Activated T-cell treated with anti-CD3 and anti-CD28 coated beads, Interleukin-2, amount 50 U/mL, for 4 hours (primary cell): ENCODE measurements at regions not wholly inside any gene's neighbourhood (a gene's known extent, or its start where the extent isn't known, plus 50 kb on each side); places are given as distances from the start of the nearest gene placed in this dataset.

ENCODE experiments used
- ATAC-seq, 2 donors: fragments of 200-7000 bp; cut with Tn5 transposase; one replicate each; pipeline ENCODE4 v1.10.0; 2021
- DNase-seq: peaks from one replicate; pipeline ENCODE4 v3.0.0-alpha.2; 2020
- H3K27me3 Mint-ChIP-seq: one replicate; pipeline ENCODE4 v1.8.0; 2021; ENCODE audit warnings: low read depth, mixed read lengths
- H3K36me3 Mint-ChIP-seq: one replicate; pipeline ENCODE4 v1.8.0; 2022; ENCODE audit warnings: mixed read lengths; ENCODE audit not compliant: insufficient read depth
- H3K4me1 Mint-ChIP-seq: one replicate; pipeline ENCODE4 v1.8.0; 2021; ENCODE audit warnings: low read depth, mixed read lengths
- H3K4me3 Mint-ChIP-seq: one replicate; pipeline ENCODE4 v1.8.0; 2021; ENCODE audit warnings: mild to moderate bottlenecking, moderate library complexity, mixed read lengths
- H3K9me3 Mint-ChIP-seq: one replicate; pipeline ENCODE4 v1.8.0; 2021; ENCODE audit warnings: mixed read lengths

GRCh38 chr4:19455196-19455595, 796.5 kb upstream of the SLIT2 start:
- Mint-ChIP-seq H3K9me3 (peaks cover 6% of the 10 kb centered on the region), H3K4me3 (no peak overlapping the region), H3K27me3 (no peaks in the 10 kb centered on the region), H3K4me1 (no peaks in the 10 kb centered on the region), H3K36me3 (no peaks in the 10 kb centered on the region)
- ATAC-seq (no peak), DNase-seq (no peak)

GRCh38 chr4:19438233-19438632, 813.5 kb upstream of the SLIT2 start:
- H3K9me3 Mint-ChIP-seq = peaks cover 18% of the 10 kb centered on the region
- no peak for DNase-seq
- ATAC-seq = no peak
- no peaks in the 10 kb centered on the region for H3K36me3 Mint-ChIP-seq
- H3K4me1 Mint-ChIP-seq = no peaks in the 10 kb centered on the region
- H3K4me3 Mint-ChIP-seq = no peak overlapping the region
- H3K27me3 Mint-ChIP-seq = no peaks in the 10 kb centered on the region

DNA sequence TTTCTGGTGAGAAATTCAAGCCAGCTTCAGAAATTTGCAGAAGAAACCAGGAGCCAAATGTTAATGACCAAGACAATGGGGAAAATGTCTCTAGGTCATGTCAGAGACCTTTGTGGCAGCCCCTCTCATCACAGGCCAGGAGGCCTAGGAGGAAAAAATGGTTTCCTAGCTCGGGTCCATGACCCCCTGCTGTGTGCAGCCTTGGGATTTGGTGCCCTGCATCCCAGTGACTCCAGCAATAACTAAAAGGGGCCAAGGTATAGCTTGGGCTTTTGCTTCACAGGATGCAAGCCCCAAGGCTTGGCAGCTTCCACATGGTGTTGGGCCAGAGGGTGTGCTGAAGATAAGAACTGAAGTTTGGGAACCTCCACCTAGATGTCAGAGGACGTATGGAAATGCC, 814.7 kb upstream of the SLIT2 start:
- Mint-ChIP-seq H3K36me3 (no peaks in the 10 kb centered on the region), H3K9me3 (peaks cover 13% of the 10 kb centered on the region), H3K4me1 (no peaks in the 10 kb centered on the region), H3K4me3 (no peak overlapping the region), H3K27me3 (no peaks in the 10 kb centered on the region)
- DNase-seq = no peak
- ATAC-seq = no peak

DNA sequence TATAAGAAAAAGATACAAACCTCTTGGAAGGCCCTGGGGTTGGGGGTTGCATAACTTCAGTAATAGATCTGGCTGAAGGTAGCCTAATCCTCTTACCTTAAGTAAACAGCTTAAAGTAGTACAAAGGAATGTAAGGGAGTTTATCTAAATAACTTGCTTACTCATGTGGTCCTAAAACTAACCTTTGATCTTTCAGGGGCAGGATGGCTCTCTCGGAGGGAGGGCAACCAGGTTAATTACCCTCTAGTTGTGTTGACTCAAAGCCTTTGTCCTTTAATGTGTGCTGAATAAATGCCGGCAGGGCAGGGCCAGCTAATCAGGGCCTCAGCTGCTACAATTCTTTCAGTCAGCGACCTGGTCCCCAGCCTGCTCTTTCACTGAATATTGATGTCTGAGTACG, 822.0 kb upstream of the SLIT2 start:
- H3K4me3 Mint-ChIP-seq = no peak overlapping the region
- H3K4me1 Mint-ChIP-seq = no peaks in the 10 kb centered on the region
- no peaks in the 10 kb centered on the region for H3K27me3 Mint-ChIP-seq
- peaks cover 21% of the 10 kb centered on the region for H3K9me3 Mint-ChIP-seq
- no peak for ATAC-seq
- no peak for DNase-seq
- no peaks in the 10 kb centered on the region for H3K36me3 Mint-ChIP-seq

GRCh38 chr4:19425146-19425545, 826.6 kb upstream of the SLIT2 start:
- DNase-seq (no peak), ATAC-seq (no peak)
- Mint-ChIP-seq H3K36me3 (no peaks in the 10 kb centered on the region), H3K4me1 (no peaks in the 10 kb centered on the region), H3K9me3 (peaks cover 19% of the 10 kb centered on the region), H3K27me3 (no peaks in the 10 kb centered on the region), H3K4me3 (no peak overlapping the region)

GRCh38 chr4:19417256-19417655, 834.4 kb upstream of the SLIT2 start:
- no peak for DNase-seq
- Mint-ChIP-seq H3K27me3 (no peaks in the 10 kb centered on the region), H3K4me1 (no peaks in the 10 kb centered on the region), H3K4me3 (no peak overlapping the region), H3K9me3 (peaks cover 27% of the 10 kb centered on the region), H3K36me3 (no peaks in the 10 kb centered on the region)
- no peak for ATAC-seq

- peaks cover 27% of the 10 kb centered on the region for H3K9me3 Mint-ChIP-seq
- no peaks in the 10 kb centered on the region for H3K36me3 Mint-ChIP-seq
- no peaks in the 10 kb centered on the region for H3K4me1 Mint-ChIP-seq
- DNase-seq = no peak
- ATAC-seq = no peak
- H3K27me3 Mint-ChIP-seq = no peaks in the 10 kb centered on the region
- no peak overlapping the region for H3K4me3 Mint-ChIP-seq
Measured at GRCh38 chr4:19416146-19416545, 835.6 kb upstream of the SLIT2 start.

DNA sequence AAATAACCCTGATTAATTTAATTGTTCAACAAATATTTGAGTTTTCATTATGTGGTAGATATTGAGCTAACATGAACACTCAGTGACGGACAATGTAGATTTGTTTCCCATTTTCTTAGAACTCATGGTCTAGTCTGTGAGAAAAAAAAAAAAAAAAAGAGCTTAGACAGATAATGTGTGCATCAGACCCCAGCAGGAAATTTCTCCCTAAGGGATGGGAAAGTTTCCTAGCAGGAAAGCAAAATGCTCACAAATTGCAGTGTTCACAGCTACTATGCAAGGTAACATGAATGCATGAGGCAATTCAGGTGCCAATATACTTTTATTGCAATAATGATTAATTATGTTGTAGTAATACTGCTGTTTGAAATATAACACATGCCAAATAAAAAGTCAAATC, 843.2 kb upstream of the SLIT2 start:
- no peak for ATAC-seq
- H3K4me3 Mint-ChIP-seq = no peak overlapping the region
- DNase-seq = no peak
- H3K9me3 Mint-ChIP-seq = peaks cover 15% of the 10 kb centered on the region
- no peaks in the 10 kb centered on the region for H3K36me3 Mint-ChIP-seq
- H3K4me1 Mint-ChIP-seq = no peaks in the 10 kb centered on the region
- H3K27me3 Mint-ChIP-seq = no peaks in the 10 kb centered on the region

DNA sequence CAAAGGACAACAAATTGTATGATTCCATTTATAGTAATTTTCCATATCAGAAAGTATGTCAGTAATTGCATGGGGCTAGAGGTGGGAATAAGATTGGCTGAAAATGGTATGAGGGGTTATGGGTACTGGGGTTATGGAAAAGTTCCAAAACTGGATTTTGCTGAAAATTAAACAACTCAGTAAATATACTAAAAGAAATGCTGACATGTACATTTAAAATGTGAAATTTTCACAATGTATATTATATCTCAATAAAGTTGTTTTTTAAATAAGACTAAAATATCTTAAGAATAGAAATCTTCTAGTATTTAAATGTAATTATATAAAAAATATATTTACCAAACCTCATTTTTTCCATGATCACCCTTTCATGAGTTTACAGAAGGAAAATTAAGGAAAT, 844.9 kb upstream of the SLIT2 start:
- Mint-ChIP-seq H3K9me3 (peaks cover 19% of the 10 kb centered on the region), H3K4me3 (no peak overlapping the region), H3K36me3 (no peaks in the 10 kb centered on the region), H3K4me1 (no peaks in the 10 kb centered on the region), H3K27me3 (no peaks in the 10 kb centered on the region)
- no peak for DNase-seq
- no peak for ATAC-seq

DNA sequence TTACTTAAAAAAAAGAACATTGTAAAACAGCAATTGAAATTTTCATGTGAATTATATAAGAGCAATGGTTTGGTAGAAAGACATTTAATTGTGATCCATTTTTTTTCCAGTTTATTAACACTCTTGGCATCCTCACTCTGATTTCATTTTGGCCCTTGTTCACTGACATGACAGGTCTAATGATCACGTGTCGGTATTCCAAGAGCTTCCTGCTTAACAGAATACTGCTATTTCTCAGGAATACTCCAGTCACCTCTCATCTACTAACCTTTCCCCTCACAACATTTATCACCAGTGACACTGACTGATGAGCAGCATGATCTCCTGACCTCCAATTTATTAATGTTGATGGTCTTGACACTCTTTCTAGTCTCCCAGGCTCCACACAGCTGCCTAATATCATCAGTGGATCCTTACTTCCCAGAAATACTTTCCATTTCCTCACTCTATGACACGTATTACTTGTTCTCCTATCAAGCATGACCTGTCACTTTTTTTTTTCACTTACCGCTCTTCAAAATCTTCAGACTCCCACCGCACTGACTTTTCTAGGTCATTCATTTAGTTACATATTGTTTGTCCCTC, 847.8 kb upstream of the SLIT2 start:
- Mint-ChIP-seq H3K4me3 (no peak overlapping the region), H3K4me1 (no peaks in the 10 kb centered on the region), H3K27me3 (no peaks in the 10 kb centered on the region), H3K36me3 (no peaks in the 10 kb centered on the region), H3K9me3 (peaks cover 20% of the 10 kb centered on the region)
- ATAC-seq (no peak), DNase-seq (no peak)

- Mint-ChIP-seq H3K9me3 (peaks cover 13% of the 10 kb centered on the region), H3K4me1 (no peaks in the 10 kb centered on the region), H3K27me3 (no peaks in the 10 kb centered on the region), H3K36me3 (no peaks in the 10 kb centered on the region), H3K4me3 (no peak overlapping the region)
- ATAC-seq (no peak), DNase-seq (no peak)
Measured at GRCh38 chr4:19402581-19403065, 849.1 kb upstream of the SLIT2 start.

GRCh38 chr4:19401301-19402080, 850.2 kb upstream of the SLIT2 start:
- DNase-seq (no peak), ATAC-seq (no peak)
- Mint-ChIP-seq H3K4me3 (no peak overlapping the region), H3K27me3 (no peaks in the 10 kb centered on the region), H3K9me3 (peaks cover 13% of the 10 kb centered on the region), H3K36me3 (no peaks in the 10 kb centered on the region), H3K4me1 (no peaks in the 10 kb centered on the region)

DNA sequence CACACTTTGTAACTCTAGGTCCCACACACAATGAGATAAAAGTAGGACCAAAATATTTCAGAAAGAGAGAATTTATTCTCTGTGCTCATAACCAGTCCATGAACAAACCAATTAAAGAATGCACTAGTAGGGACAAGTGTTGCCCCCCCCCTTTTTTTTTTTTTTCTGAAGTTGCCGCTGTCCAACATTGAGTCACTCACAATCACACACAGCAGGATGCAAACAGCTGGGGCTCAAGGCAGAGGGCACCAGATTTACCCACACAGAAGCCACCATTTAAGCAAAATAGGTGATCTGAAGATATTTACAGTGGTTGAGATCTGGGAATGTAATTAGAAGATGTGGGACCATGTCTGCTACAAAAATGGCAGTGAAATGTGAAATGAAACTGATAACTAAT, 850.9 kb upstream of the SLIT2 start:
- DNase-seq (no peak), ATAC-seq (no peak)
- peaks cover 13% of the 10 kb centered on the region for H3K9me3 Mint-ChIP-seq
- no peak overlapping the region for H3K4me3 Mint-ChIP-seq
- no peaks in the 10 kb centered on the region for H3K4me1 Mint-ChIP-seq
- H3K27me3 Mint-ChIP-seq = no peaks in the 10 kb centered on the region
- H3K36me3 Mint-ChIP-seq = no peaks in the 10 kb centered on the region

DNA sequence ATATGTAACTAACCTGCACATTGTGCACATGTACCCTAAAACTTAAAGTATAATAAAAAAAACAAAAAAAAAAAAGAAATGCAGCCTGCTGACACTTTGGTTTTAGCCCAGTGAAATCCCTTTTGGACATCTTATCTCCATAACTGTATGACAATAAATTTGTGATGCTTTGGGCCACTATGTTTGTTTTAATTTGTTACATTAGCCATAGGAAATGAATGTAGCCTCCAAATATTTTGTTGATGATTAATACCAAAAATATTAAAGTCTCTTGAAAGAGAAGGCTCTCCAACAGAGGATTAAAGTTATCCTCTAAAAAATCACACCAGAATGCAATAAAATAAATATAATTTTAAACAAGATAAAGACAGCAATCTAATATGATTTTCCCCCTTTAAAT, 852.7 kb upstream of the SLIT2 start:
- no peak overlapping the region for H3K4me3 Mint-ChIP-seq
- ATAC-seq (no peak), DNase-seq (no peak)
- no peaks in the 10 kb centered on the region for H3K27me3 Mint-ChIP-seq
- peaks cover 7% of the 10 kb centered on the region for H3K9me3 Mint-ChIP-seq
- no peaks in the 10 kb centered on the region for H3K36me3 Mint-ChIP-seq
- no peaks in the 10 kb centered on the region for H3K4me1 Mint-ChIP-seq

GRCh38 chr4:19386786-19387185, 864.9 kb upstream of the SLIT2 start:
- Mint-ChIP-seq H3K36me3 (no peaks in the 10 kb centered on the region), H3K27me3 (no peaks in the 10 kb centered on the region), H3K9me3 (peaks cover 31% of the 10 kb centered on the region), H3K4me1 (no peaks in the 10 kb centered on the region), H3K4me3 (no peak overlapping the region)
- ATAC-seq (no peak), DNase-seq (no peak)
